ENCODE measurements at regions not wholly inside any gene's neighbourhood (a gene's known extent, or its start where the extent isn't known, plus 50 kb on each side); places are given as distances from the start of the nearest gene placed in this dataset.

DNA sequence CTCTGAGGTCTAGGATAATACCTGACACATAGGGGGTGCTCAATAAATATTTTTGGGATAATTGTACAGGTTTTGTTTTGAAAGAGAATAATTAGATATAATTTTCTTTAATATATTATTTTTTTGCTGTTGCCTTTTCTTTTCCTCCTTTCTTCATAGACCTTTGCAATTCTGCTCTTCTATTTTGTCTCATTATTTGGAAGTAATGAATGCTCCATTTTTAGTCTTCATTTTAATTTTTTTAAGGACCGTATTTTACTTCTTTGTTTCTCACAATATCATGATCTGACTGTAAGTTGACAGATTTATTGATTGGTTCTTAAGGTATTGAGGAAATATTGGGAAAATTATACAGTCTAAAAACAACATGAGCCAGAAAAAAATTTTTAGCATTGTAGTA is 150.5 kb upstream of the TMC3 start:
- DNase-seq (ENCODE audit: low spot score): no peak

GRCh38 chr15:81523867-81524266 is 149.9 kb upstream of the TMC3 start:
- DNase-seq (ENCODE audit: low spot score): no peak

- DNase-seq (ENCODE audit: low spot score): no peak
Measured at GRCh38 chr15:81520480-81520879, 146.5 kb upstream of the TMC3 start.

DNA sequence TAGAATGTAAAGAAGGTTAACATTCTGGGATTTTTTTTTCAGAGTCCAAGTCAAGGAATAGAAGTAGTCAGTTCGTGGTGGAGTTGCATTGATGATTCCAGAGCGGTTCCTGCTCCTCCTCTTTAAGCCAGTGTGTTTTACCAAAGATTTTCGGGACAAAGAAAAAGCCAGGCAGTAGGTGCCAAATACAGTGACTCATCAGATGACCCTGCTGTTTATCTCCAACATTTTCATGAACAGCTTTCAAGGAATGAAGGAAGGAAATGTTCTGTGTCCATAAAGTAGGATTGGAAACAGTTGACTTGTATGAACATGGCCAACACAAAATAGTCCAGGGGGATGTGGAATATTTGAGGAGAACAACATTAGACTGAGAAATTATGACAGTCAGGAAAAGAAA is 142.4 kb upstream of the TMC3 start:
- no peak for DNase-seq (ENCODE audit: low spot score)

DNA sequence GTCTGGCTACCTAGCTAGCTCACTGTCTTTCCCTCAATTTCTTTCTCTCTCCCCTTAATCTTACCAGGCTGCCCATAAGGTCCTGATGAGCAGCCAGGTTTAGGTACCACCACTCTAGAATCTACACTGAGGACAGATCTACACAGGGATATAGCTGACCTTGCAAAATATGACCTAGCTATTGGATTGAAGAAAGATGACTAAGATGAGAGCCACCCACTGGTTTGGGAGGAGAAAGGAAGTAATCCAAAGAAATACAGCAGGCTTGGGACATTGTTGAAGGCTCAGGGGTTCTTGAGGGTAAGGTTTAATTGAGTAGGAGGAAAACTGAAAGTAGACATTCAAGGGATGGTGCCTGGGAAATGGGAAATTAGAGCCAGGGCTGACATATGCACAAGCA is 142.0 kb upstream of the TMC3 start:
- no peak for DNase-seq (ENCODE audit: low spot score)

DNA sequence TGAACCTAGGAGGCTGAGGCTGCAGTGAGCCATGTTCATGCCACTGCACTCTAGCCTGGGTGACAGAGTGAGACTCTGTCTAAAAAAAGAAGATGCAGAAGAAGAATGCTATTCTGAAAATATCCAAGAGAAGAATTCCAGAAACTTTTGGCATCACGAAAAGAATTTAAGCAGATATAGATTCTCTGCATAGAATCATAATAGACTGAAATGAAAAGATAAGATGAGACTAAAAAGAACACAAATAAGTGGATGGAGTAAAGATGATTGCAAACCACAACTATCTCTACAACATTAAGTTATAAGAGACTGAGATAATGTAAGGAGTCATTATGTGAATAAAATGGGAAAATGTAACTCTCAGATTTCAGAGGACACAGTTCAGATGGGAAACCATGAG is 140.7 kb upstream of the TMC3 start:
- no peak for DNase-seq (ENCODE audit: low spot score)

GRCh38 chr15:81511138-81511537 is 137.1 kb upstream of the TMC3 start:
- DNase-seq (ENCODE audit: low spot score): no peak

- no peak for DNase-seq (ENCODE audit: low spot score)
Measured at GRCh38 chr15:81507831-81508230, 133.8 kb upstream of the TMC3 start.

- DNase-seq (ENCODE audit: low spot score): no peak
Measured at GRCh38 chr15:81506936-81507335, 132.9 kb upstream of the TMC3 start.

GRCh38 chr15:81506071-81506470 is 132.1 kb upstream of the TMC3 start:
- DNase-seq (ENCODE audit: low spot score): no peak

GRCh38 chr15:81504170-81504905 is 130.3 kb upstream of the TMC3 start:
- DNase-seq (ENCODE audit: low spot score): no peak

DNA sequence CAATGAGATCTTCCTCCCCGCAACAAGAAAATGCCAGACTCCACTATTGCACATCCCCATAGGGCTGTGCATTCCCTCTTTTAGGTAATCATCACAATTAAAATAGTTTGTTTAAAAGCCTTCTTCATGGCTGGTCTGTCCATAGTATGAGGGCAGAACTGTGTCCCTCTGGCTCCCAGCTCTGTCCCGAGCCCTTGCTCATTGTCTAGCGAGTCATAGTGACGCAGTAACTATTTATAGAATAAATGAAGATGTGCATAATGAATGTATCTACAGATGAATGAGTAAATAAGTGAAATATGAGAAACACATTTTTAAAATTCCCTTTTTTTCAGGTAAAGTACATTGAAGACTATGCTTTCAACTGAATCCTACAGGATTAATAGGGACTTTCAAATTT is 128.4 kb upstream of the TMC3 start:
- no peak for DNase-seq (ENCODE audit: low spot score)

DNA sequence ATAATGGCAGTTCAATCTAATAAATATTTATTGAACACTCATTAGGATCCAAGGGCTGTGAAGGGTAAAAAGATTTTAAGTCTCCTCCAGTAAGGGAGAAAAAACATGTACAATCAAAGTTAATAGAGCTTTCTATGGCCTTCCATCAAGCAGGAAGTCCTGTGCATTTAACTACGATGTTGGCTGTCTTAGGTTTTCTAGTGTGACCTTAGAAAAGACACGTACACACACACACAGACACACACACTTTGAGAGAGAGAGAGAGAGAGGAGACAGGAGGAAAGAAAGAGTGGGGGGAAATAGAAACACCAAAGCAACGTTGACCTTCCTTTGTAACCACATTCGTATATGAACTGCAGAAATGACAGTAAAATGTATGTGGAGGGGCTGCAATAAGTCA is 126.1 kb upstream of the TMC3 start:
- DNase-seq (ENCODE audit: low spot score): no peak

GRCh38 chr15:81498294-81498693 is 124.3 kb upstream of the TMC3 start:
- DNase-seq (ENCODE audit: low spot score): no peak

DNA sequence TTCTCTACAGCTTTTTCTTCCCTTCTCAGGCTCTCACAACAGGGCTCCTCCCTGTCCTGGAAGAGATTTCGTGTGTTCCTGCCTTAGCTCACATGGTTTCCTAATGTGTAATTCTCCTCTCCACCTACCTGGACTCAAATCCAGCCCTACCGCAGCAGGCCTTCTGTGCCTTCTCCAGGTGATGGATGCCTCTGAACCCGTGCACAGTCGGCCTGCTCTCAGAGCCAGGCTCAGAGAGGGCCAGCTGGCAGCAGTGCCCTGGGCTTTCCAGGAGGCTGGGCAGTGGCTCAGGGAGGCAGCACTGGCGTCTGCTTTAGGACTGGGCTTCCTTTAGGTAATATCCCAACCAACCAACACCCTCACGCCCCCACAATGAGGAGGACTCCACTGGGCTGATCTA is 123.2 kb upstream of the TMC3 start:
- DNase-seq (ENCODE audit: low spot score): no peak

DNA sequence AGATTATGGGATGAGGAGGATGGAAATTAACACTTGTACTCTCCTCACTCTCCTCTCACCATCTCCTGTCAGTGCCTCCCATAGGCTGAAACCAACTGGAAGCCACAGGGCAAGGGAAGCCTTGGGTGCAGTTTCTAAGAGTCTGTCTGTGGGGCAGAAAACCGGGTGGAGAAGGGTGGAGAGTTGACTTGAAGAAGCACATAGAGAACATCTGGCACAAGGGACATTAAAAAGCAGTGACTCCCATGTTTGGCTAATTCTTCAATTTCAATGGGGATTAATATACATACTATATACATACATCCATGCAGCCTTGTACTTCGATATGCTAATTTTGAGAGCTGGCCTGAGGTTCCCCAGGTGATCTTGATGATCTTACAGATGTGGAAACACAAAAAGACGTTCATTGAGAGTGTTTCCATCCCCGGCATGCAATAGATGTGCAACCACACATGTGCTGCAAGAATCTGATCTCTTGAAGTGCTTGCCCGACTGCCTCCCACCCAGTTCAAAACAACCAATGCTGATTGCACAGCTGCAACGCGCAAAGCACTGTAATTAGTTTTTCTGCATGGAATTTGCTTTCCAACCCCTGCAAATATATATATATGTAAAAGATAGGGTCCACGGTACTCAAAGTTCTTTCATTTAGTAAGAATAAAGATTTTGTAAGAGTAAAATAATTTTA is 121.9 kb upstream of the TMC3 start:
- DNase-seq (ENCODE audit: low spot score): no peak

GRCh38 chr15:81492969-81493645 is 119.1 kb upstream of the TMC3 start:
- DNase-seq (ENCODE audit: low spot score): no peak

DNA sequence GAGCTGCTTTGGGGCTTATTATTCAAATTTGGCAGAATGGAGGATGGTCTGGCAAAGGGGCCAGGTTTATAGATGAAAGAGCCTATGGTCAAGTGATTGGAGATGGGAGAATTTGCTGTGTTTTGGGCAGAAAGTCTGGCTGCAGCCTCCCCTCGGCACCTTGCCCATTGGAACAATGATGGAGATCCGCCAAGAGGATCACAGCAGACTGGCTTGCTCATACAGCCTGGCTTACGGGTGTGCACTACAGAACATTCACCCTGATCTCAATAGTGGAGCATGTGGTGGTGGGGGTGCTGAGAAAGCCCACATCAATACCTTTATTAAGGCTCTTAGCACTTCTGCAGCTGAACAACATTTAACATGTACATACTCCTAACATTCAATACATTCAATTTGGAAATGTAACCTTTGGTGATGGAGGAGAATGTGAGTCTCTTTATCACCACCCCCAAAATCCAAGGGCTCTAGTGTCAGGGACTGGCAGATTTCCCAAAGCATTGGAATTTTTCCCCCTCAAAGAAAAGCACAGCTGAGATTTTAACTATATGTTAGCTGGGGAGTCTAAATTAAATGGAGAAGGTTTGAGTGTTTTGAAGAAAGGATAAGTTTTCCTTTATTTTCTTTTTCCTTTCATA is 118.4 kb upstream of the TMC3 start:
- DNase-seq (ENCODE audit: low spot score): peak; percentile 44

- no peak for DNase-seq (ENCODE audit: low spot score)
Measured at GRCh38 chr15:81491414-81492096, 117.5 kb upstream of the TMC3 start.

- DNase-seq (ENCODE audit: low spot score): no peak
Measured at GRCh38 chr15:81485806-81486205, 111.8 kb upstream of the TMC3 start.

- no peak for DNase-seq (ENCODE audit: low spot score)
Measured at GRCh38 chr15:81484086-81484955, 110.3 kb upstream of the TMC3 start.

Measured in globus pallidus (tissue), 1 donor.